ENCODE measurements at regions not wholly inside any gene's neighbourhood (a gene's known extent, or its start where the extent isn't known, plus 50 kb on each side); places are given as distances from the start of the nearest gene placed in this dataset.
"Not testable (repeated sequence)": the region's sequence is repeated elsewhere in the genome, so short reads cannot be mapped to it uniquely, and the experiment has no call there.

DNA sequence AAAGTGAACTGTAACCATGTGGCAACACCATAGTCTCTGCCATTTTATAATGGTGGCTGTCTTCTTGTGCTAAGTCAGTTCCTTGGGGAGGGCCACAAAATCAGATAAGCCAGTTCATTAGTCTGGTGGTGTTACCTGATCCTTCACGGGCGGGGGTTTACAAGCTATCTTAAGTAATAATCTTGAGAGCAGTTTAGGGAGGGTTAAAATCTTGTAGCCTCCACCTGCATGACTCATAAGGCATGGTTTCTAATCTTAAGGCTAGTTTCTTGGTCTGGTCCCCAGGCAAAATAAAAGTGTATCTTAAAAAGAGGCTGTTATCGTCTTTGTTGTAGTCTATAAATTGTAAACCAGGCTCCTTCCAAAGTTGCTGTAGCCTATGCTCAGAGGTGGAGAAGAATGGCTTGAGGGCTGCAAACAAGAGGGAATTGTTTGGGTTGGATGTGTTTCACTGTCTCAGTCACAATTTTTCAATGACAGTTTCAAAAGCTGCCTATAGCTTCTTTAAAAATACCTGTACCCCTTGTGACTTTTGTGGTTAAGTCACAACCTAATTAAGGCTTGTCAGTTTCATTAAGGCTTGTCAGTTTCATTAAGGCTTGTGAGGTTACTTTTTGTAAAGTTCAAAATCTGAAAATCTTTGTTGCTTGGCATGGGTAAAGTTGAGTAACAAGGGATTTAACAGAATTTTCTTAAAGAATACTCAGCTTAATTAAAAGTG lies 135.7 kb downstream of the RPS4Y2 start:
- TF ChIP-seq, protein P1, sequence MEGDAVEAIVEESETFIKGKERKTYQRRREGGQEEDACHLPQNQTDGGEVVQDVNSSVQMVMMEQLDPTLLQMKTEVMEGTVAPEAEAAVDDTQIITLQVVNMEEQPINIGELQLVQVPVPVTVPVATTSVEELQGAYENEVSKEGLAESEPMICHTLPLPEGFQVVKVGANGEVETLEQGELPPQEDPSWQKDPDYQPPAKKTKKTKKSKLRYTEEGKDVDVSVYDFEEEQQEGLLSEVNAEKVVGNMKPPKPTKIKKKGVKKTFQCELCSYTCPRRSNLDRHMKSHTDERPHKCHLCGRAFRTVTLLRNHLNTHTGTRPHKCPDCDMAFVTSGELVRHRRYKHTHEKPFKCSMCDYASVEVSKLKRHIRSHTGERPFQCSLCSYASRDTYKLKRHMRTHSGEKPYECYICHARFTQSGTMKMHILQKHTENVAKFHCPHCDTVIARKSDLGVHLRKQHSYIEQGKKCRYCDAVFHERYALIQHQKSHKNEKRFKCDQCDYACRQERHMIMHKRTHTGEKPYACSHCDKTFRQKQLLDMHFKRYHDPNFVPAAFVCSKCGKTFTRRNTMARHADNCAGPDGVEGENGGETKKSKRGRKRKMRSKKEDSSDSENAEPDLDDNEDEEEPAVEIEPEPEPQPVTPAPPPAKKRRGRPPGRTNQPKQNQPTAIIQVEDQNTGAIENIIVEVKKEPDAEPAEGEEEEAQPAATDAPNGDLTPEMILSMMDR (IDR thresholded peaks at IDR 0.05; ENCODE audit: insufficient read depth, low read depth, low read length), result no peak
- no peak for DNase-seq (ENCODE audit: low read depth)
- H3K4me3 ChIP-seq (ENCODE audit: low read depth, low read length), result no peak overlapping the region

DNA sequence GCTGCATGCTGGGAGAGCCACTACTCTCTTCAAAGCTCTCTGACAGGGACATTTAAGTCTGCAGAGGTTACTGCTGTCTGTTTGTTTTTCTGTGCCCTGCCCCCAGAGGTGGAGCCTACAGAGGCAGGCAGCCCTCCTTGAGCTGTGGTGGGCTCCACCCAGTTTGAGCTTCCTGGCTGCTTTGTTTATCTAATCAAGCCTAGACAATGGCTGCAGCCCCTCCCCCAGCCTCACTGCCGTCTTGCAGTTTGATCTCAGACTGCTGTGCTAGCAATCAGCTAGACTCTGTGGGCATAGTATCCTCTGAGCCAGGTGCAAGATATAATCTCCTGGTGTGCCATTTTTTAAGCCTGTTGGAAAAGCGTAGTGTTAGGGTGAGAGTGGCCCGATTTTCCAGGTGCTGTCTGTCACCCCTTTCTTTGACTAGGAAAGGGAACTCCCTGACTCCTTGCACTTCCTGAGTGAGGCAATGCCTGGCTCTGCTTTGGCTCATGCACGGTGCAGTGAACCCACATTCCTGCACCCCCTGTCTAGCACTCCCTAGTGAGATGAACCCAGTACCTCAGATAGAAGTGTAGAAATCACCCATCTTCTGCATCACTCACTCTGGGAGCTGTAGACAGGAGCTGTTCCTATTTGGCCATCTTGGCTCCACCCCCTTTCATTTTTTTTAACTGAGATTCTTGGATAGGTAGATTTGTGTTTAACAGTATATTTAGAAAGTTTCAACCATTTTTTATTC lies 169.6 kb downstream of the RPS4Y2 start:
- DNase-seq (ENCODE audit: low read depth); H3K4me3 ChIP-seq (ENCODE audit: low read depth, low read length): not testable (repeated sequence)

- TF ChIP-seq, protein P1 (IDR thresholded peaks at IDR 0.05; ENCODE audit: insufficient read depth, low read depth, low read length), result no peak
- no peak for DNase-seq (ENCODE audit: low read depth)
- H3K4me3 ChIP-seq (ENCODE audit: low read depth, low read length), result no peak overlapping the region
Measured at GRCh38 chrY:20929691-20930342, 173.9 kb downstream of the RPS4Y2 start.

DNA sequence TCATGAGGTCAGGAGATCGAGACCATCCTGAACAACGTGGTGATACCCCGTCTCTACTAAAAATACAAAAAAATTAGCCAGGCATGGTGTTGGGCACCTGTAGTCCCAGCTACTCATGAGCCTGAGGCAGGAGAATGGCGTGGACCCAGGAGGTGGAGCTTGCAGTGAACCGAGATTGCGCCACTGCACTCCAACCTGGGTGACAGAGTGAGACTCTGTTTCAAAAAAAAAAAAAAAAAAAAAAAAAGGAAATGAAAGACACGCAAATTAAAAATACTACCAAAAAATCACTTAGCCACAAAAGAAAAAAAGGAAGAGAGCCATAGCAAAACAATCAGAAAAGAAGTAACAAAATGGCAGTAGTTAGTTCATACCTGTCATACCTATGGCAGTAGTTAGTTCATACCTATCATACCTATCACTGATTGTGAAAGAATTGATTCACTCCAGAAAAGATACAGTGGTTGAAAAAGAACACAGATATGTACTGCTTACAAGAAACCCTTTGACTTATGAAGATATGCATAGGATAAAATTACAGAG lies 180.9 kb downstream of the RPS4Y2 start:
- not testable (repeated sequence) for H3K4me3 ChIP-seq (ENCODE audit: low read depth, low read length); DNase-seq (ENCODE audit: low read depth)

DNA sequence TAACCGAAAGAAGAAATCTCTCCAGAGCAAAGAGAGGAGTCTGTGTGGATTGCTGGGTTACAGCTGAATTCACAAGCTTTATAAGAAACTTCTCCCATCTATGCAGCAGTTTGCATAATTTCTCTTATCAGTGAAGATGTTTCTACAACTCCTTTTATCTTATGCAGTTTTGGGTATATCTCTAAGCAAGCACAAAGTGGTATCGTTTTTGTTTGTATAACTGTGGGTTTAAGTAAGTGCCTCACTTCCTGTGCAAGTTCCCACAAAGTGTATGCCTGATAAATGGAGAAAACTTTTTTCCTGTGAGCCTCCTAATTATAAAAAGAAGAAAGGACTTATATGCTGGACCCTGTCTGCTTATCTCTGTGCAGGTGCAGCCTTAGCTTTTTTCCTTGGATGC lies 205.6 kb downstream of the RPS4Y2 start:
- TF ChIP-seq, protein P1 (IDR thresholded peaks at IDR 0.05; ENCODE audit: insufficient read depth, low read depth, low read length), result no peak
- no peak overlapping the region for H3K4me3 ChIP-seq (ENCODE audit: low read depth, low read length)
- no peak for DNase-seq (ENCODE audit: low read depth)

DNA sequence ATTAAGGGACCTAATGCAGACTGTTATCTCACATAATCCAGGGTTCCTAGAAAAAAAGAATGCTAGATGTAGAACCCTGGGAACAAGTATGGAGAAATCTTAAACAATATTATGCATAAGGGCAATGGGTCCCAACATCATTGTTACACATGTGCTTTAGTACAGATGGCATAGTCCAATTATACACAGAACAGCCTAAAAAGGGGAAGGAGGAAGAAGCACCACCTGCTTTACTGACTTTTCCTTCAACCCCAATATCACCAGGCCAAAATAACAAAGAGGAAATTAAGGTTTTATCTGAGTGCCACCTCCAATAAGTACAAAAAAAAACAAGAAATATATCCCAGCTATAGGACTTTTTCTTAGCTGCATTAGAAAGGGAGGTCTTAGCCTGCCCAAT lies 211.9 kb downstream of the RPS4Y2 start:
- DNase-seq (ENCODE audit: low read depth), result no peak
- TF ChIP-seq, protein P1 (IDR thresholded peaks at IDR 0.05; ENCODE audit: insufficient read depth, low read depth, low read length), result no peak

DNA sequence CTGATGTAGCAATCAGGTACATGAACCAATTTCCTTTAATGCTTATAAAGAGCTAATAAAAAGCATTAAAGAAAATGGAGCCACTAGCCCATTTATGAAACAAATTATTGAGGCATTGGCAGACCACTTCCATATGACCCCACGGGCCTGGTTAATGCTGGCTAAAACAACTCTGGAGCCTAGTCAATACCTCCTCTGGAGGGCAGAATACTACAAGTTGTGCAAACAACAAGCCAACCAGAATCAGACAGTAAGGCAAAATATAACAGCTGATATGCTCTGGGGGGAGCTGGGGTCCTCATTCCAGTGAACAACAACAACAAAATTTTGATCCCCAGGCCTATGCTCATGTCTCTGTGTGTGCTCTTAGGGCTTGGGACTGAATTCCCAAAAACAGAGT lies 212.3 kb downstream of the RPS4Y2 start:
- no peak overlapping the region for H3K4me3 ChIP-seq (ENCODE audit: low read depth, low read length)

More for the DNA sequence above, 211.9 kb downstream of the RPS4Y2 start:
- no peak overlapping the region for H3K4me3 ChIP-seq (ENCODE audit: low read depth, low read length)

More for the DNA sequence above, 212.3 kb downstream of the RPS4Y2 start:
- no peak for DNase-seq (ENCODE audit: low read depth)
- TF ChIP-seq, protein P1 (IDR thresholded peaks at IDR 0.05; ENCODE audit: insufficient read depth, low read depth, low read length), result no peak

All from fibroblast of villous mesenchyme (primary cell).